RPMI7951 (cell line): ENCODE measurements at regions not wholly inside any gene's neighbourhood (a gene's known extent, or its start where the extent isn't known, plus 50 kb on each side); places are given as distances from the start of the nearest gene placed in this dataset.

Experiments
- DNase-seq: peaks from one replicate; pipeline ENCODE4 v3.0.0-alpha.2; 2012; ENCODE audit warnings: low read depth

- no peak for DNase-seq
These were observed 66.7 kb downstream of the BARHL2 start for GRCh38 chr1:90650401-90650800.

GRCh38 chr1:90640325-90640724, 76.8 kb downstream of the BARHL2 start:
- no peak for DNase-seq

DNA sequence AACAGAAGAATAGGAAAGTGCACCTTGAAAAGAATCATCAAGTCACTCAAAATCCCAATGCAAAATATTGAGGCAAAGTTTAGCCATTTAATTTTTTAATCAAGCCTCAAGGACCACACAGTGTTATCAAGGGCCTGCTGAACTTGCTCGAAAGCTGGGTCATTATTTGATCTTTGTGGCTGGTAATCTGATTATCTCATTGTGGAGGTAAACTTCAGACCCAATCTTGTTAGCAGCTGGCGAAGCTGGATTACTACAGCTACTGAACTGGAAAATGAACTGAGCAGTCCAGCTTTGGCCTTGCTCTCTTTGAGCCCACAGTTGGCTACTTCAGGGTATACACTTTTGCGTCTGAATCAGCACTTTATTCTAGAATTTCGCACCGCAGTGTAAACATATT, 94.4 kb downstream of the BARHL2 start:
- no peak for DNase-seq

DNA sequence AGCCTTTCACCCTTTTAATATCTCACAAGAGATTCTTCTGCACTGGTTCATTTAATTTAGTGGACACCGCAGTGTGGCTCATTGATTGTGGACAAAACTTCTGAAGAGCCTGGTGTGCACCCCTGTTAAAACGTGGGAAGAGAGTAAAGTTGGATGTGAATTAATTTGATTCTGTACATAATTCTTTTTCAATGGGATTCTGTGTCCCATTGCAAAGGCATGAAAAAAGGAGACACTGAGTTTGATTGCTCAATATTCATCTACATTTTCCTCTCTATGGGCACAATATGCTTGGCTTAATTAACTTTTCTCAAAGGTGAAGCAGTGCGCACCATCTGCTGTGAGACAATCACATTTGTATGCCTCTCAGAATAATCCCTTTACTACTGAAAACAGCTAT, 95.1 kb downstream of the BARHL2 start:
- DNase-seq = no peak

DNA sequence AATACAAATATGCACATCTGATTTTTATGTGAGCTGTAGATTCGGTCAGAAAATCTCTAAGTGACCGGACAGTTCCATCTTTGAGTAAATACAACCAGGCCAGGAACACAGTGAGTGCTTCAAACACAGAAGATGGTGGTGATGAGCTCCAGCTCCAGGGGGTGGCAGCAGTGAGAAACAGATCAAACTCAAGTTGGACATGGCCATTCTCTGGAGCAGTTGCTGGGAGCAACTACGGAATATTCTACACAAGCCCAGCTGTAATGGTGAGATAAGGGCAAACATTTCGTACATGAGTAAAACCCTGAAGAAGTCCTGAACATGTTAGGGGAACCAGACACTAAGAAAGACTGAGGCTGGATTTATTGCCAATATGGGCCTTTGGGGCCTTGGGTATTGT, 100.7 kb downstream of the BARHL2 start:
- peak; percentile 38 for DNase-seq

DNA sequence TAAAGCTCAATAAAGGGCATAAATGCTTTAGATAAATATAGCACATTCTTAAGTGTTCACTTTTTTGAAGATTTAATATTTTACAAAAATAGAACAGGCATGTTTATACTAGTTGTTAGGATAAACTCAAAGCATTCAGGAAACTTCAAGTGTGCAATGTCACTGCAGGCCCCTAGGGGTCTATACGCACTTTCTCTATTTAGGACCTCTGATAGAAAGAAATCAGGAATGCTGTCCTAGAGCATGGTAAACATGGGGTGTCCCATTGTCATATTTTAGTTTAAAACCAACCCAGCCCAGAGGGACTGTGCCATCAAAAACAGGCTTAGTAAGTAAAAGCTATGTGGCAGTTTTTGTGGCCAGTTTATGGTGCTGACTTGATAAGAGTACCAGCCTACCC, 102.2 kb downstream of the BARHL2 start:
- DNase-seq = peak; percentile 4

GRCh38 chr1:90613371-90613770, 103.7 kb downstream of the BARHL2 start:
- DNase-seq = no peak

DNA sequence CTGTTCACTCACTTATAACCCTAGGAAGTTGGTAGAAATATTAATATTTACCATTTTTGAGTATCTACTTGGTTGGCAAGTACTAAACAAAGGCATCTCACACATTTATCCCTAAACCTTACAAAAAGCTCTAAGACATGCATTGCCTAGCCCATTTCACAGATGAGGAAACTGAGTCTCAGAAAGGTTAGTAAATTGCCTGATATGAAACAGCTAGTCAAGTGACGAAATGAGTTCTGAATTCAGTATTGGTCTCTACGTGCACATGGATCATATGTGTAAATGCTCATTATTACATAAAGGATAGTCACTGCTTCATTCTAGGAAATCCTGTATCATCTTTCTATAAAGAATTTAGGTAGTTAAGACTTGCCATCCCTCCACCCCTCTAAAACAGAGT, 105.1 kb downstream of the BARHL2 start:
- DNase-seq = no peak

- DNase-seq = no peak
These were observed 109.4 kb downstream of the BARHL2 start for GRCh38 chr1:90607736-90608135.

- no peak for DNase-seq
These were observed 112.0 kb downstream of the BARHL2 start for GRCh38 chr1:90605070-90605469.

GRCh38 chr1:90593312-90593711, 123.8 kb downstream of the BARHL2 start:
- no peak for DNase-seq

- DNase-seq = no peak
These were observed 125.1 kb downstream of the BARHL2 start for GRCh38 chr1:90591970-90592356.

DNA sequence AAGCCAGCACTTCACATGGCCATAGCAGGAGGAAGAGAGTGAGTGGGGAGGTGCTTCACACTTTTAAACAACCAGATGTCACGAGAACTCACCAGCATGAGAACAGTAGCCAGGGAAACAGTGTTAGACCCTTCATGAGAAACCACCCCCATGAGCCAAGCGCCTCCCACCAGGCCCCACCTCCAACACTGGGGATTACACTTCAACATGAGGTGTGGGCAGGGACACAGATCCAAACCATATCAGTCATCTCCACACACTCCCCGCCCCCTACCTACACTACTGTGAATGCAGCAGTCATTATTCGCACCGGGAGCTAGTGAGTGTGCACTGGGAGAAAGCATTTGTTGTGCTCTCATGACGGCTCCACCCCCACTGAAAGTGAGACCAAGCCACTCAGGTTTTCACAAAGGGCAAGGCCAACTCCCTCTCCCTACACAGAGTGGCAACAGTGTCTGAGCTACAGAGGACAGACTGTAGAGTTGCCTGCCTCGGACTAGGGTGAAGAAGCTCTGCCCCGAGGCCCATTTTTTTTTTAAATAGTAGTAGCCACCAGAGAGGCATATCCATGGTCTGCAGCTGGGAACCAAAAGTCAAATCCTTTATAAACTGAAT, 125.6 kb downstream of the BARHL2 start:
- no peak for DNase-seq

DNA sequence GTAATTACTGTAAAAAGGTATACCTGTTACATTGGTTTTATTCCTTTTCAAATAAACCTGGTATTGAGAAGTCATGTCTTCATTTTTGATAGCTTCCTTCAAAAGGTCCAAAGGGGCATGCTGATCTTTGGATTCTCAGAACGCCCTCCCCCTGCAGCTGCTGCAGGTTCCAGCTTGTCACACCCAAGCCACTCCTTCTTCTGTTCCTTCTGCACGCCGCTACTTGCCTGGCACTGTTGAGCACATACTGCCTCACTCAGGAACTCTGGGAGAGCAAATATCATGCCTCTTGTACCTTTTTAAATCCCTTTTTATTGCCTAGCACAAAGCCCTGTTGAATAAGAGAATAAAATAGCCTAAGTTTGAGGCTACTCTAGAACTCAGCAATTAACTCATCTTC, 136.9 kb downstream of the BARHL2 start:
- no peak for DNase-seq

DNA sequence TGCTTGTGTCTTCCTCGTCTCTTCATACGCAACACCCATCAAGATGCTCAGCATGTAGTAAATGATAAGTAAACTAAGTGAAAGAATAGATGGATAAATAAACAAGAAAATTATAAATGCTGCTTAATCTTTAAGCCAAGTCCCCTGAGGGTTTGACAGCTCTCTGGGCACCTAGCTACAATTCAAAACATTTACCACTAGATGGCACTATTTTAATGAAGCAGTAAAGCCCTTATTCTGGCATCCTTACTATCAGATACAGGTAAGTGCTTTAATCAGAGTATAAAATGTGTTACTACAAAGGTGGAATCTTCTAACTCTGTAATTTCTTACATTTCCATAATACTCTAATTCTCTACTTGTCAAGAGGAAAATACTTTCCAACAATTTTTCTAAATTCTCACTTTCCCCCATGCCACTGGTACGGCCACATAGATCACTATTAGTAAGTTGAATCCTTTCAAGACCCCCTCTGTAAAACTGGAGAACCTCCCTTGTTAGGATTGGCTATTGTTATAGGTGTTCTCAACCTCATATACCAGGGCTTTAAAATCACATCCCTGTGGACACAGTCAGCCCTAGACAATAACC, 137.8 kb downstream of the BARHL2 start:
- peak; percentile 37 for DNase-seq

DNA sequence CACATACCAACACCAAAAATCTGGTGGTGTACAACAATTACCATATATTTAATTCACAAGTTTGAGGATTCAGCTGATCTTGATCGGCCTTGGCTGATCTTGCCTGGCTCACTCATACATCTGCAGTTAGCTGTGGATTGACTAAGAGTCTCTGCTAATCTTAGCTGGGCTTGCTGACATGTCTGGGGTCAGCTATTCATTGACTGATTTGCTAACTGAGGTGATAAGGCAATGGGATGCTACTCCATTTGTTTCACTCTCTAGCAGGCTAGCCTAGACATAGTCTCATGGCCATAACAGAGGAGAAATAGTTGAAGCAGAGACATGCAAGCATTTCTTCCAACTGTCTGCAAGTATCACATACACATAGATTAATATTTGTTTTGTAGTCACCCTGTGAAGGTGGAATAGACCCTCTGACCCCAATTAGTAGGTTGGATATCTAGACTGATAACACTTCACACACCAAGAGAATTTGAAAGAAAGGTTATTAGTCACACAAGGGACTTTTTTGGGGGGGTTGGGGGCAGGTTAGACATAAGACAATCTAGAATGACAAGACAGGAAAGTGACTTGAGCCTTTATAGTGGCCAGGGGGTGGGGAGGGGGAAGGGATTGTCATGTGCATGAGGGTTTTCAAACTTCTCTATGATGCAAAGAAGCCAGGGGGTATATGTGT, 142.3 kb downstream of the BARHL2 start:
- DNase-seq = no peak

- DNase-seq = no peak
These were observed 143.4 kb downstream of the BARHL2 start for GRCh38 chr1:90573736-90574135.

- no peak for DNase-seq
These were observed 144.7 kb downstream of the BARHL2 start for GRCh38 chr1:90572446-90572845.

DNA sequence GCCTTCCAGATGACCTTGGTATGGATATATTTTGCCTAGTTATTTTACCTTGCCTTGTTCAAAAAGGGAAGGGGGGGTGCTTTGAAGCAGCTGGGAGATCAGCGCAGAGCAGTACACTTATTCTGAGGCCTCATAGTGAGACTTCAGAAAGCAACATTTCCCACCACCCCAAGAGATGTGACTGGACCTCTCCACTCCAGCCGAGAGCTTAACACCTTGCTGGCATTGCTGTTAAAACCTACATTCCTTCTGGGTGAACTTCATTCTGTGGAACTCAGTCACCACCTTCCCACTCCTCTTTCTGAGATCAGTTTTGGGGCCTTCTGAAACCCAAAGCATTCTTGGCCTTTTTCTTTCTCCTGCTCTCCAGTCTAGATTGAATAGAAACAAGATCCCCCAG, 148.7 kb downstream of the BARHL2 start:
- no peak for DNase-seq

- no peak for DNase-seq
These were observed 152.9 kb downstream of the BARHL2 start for GRCh38 chr1:90564164-90564563.

DNA sequence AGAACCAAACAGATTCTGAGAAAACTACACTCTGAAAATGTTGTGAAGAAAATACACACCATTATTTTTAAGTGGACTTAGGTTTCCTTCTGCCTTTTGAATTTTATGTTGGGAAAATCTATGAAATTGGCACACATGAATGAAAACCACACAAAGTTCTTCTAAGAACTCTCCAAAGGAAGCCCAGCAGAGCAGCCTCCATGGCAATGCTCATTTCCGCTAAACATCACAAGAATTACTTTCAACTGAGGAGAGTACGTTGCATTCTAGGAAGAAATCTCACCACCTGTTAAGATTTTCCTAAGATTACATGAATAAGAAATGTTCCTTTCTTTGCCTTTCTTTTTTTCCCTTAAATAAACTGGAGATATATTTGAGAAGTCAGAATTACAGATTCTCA, 154.2 kb downstream of the BARHL2 start:
- DNase-seq = no peak

- DNase-seq = no peak
These were observed 155.2 kb downstream of the BARHL2 start for GRCh38 chr1:90561911-90562310.

DNA sequence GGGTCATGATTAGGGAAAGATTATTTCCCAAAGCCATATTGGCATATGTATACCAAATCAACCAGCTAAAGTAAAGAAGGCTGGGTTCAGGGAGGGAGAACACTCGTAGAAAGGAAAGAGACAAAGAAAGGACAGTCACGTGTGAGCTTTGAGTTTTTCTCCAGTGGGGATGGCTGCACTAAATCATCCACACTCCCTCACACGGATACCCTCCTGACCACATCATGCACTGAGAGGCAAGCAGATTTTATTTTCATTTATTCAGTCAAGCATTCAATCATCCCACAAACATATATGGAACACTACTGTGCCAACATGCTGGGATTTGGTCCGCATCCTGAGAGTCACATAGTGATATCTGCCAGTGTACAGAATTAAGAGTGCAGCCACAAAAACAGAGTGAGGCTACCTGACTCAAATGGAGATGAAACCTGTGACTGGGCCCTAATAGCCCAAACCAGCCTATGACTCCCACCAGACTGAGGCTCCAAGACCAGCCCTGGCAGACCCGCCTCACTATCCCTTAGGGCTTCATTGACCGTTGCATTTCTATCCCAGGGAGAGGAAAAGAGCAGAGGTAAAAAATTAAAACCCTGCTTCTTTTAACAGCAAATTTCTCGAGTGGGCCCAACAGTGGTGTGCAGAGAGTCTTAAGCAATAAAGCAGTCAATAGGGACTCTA, 155.9 kb downstream of the BARHL2 start:
- no peak for DNase-seq
